HepG2 (cell line): ENCODE measurements at regions not wholly inside any gene's neighbourhood (a gene's known extent, or its start where the extent isn't known, plus 50 kb on each side); places are given as distances from the start of the nearest gene placed in this dataset.

ENCODE experiments used
- ATF7 ChIP-seq, 2 experiments: fragments of 450-650 bp in 1 of 2; sonication (generic) in 1 of 2; formaldehyde crosslinking in 1 of 2; IDR thresholded peaks; 2 replicates each; pipeline versions ENCODE4 v1.4.0 to v1.6.1; 2016 to 2020; ENCODE audit warnings: antibody characterized with exemption in 1 of 2, mild to moderate bottlenecking in 1 of 2, missing genetic modification reagents in 1 of 2
- BCLAF1 ChIP-seq: fragments of 450-650 bp; IDR thresholded peaks from 2 replicates; pipeline ENCODE4 v1.6.1; 2017; ENCODE audit warnings: mild to moderate bottlenecking
- CC2D1A ChIP-seq: sonication (generic); formaldehyde crosslinking; IDR thresholded peaks from 2 replicates; pipeline ENCODE4 v1.8.1; 2023; ENCODE audit warnings: mild to moderate bottlenecking, missing genetic modification reagents
- CEBPB ChIP-seq: IDR thresholded peaks from 2 replicates; pipeline ENCODE4 v1.6.1; 2011; ENCODE audit warnings: low read depth, low read length, improper control_type of control experiment, borderline replicate concordance
- CTCF ChIP-seq: sonication (generic); formaldehyde crosslinking; IDR thresholded peaks from 2 replicates; pipeline ENCODE4 v1.5.0; 2020; ENCODE audit warnings: mild to moderate bottlenecking, missing genetic modification reagents, moderate library complexity
- ETV6 ChIP-seq: sonication (generic); formaldehyde crosslinking; conservative IDR thresholded peaks from 2 replicates; pipeline ENCODE4 v1.4.0; 2020; ENCODE audit warnings: missing genetic modification reagents
- EZH2 ChIP-seq: conservative IDR thresholded peaks from 2 replicates; pipeline ENCODE4 v1.6.1; 2012; ENCODE audit warnings: mild to moderate bottlenecking, low read depth, low read length, moderate library complexity
- HDAC2 ChIP-seq: sonication (generic); formaldehyde crosslinking; IDR thresholded peaks from 2 replicates; pipeline ENCODE4 v1.4.0; 2020; ENCODE audit warnings: missing genetic modification reagents
- JUND ChIP-seq: sonication (generic); formaldehyde crosslinking; IDR thresholded peaks from 2 replicates; pipeline ENCODE4 v1.8.0; 2022; ENCODE audit warnings: mild to moderate bottlenecking, missing genetic modification reagents
- POLR2A ChIP-seq, 2 experiments: IDR thresholded peaks; 2 replicates each; pipeline ENCODE4 v1.6.1; 2011; ENCODE audit warnings: low read depth in 2 of 2, low read length in 2 of 2, mild to moderate bottlenecking in 1 of 2, moderate library complexity in 1 of 2; ENCODE audit not compliant: insufficient read depth in 1 of 2
- POLR2G ChIP-seq: fragments of 200-400 bp; formaldehyde crosslinking; IDR thresholded peaks from 2 replicates; pipeline ENCODE4 v1.6.1; 2018; ENCODE audit warnings: mild to moderate bottlenecking, low read depth, low read length, moderate library complexity
- STAG1 ChIP-seq: sonication (generic); formaldehyde crosslinking; IDR thresholded peaks from 2 replicates; pipeline ENCODE4 v1.4.0; 2020; ENCODE audit warnings: missing genetic modification reagents
- ZNF639 ChIP-seq: conservative IDR thresholded peaks from 2 replicates; pipeline ENCODE4 v1.6.1; 2018; ENCODE audit warnings: missing genetic modification reagents

- TF ChIP-seq HDAC2 (CRISPR knock-in tag), result no peak
- no peak for TF ChIP-seq CTCF (CRISPR knock-in tag)
- TF ChIP-seq EZH2, result no peak
- no peak for TF ChIP-seq ATF7 (IDR thresholded peaks at IDR 0.05)
- TF ChIP-seq ATF7 (CRISPR knock-in tag; IDR thresholded peaks at IDR 0.05), result no peak
- TF ChIP-seq JUND, result no peak
- TF ChIP-seq ETV6 (CRISPR knock-in tag), result no peak
- no peak for TF ChIP-seq POLR2A (IDR thresholded peaks at IDR 0.05; ENCODE audit: insufficient read depth in 1 of 2, low read depth in 2 of 2, low read length in 2 of 2)
- TF ChIP-seq BCLAF1, result no peak
- TF ChIP-seq CEBPB, result no peak
- no peak for TF ChIP-seq ZNF639 (CRISPR knock-in tag)
- TF ChIP-seq POLR2G, result no peak
- no peak for TF ChIP-seq CC2D1A (CRISPR knock-in tag)
- TF ChIP-seq STAG1 (CRISPR knock-in tag), result no peak
Observed at GRCh38 chr10:111137007-111137406, 60.2 kb downstream of the ADRA2A start.
